Nephron progenitor cell (in vitro differentiated cells): ENCODE measurements at regions not wholly inside any gene's neighbourhood (a gene's known extent, or its start where the extent isn't known, plus 50 kb on each side); places are given as distances from the start of the nearest gene placed in this dataset.
A peak's percentile ranks its signal among the peaks of the same experiment; 100 is the strongest.
"Not testable (repeated sequence)": the region's sequence is repeated elsewhere in the genome, so short reads cannot be mapped to it uniquely, and the experiment has no call there.

Experiments
- DNase-seq: peaks from one replicate; pipeline ENCODE4 v3.0.0; 2021
- H3K27ac Mint-ChIP-seq: 2 replicates; pipeline ENCODE4 v1.8.0; 2021; ENCODE audit warnings: mild to moderate bottlenecking, moderate library complexity, mixed read lengths
- H3K27me3 Mint-ChIP-seq: 2 replicates; pipeline ENCODE4 v1.8.0; 2021; ENCODE audit warnings: mild to moderate bottlenecking, low read depth, mixed read lengths; ENCODE audit not compliant: poor library complexity
- H3K36me3 Mint-ChIP-seq: 2 replicates; pipeline ENCODE4 v1.8.0; 2021; ENCODE audit warnings: low read depth, mixed read lengths
- H3K4me1 Mint-ChIP-seq: 2 replicates; pipeline ENCODE4 v1.8.0; 2021; ENCODE audit warnings: mixed read lengths
- H3K4me3 Mint-ChIP-seq: 2 replicates; pipeline ENCODE4 v1.8.0; 2021; ENCODE audit warnings: mild to moderate bottlenecking, moderate library complexity, mixed read lengths
- H3K9me3 Mint-ChIP-seq: 2 replicates; pipeline ENCODE4 v1.8.0; 2021; ENCODE audit warnings: mild to moderate bottlenecking, moderate library complexity, mixed read lengths
- CTCF ChIP-seq: fragments of 200-600 bp; sonication (generic); IDR thresholded peaks from 2 replicates; pipeline ENCODE4 v1.5.0; 2021; ENCODE audit warnings: antibody characterized with exemption

DNA sequence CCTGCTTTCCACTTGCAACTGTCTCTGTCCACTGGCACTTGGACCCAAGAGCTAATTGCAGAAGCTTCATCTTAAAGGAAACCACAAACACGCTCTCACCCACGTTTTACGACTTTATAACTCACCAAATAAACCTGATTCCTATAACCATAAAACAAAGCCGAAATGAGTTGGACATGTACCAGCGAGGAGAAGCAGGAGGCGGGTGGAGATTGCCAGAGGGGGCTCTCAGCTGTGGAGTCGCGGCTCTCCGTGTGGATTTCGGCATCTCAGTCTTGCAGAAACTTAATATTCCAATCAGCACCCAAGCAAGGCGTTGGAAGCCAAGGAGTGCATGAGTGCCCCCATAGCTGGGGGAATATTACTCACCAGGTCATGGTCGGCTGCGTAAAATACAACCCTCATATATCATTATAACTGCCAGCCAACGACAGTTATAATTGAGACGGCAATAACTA lies 483.6 kb downstream of the MN1 start:
- H3K36me3 Mint-ChIP-seq, result no peaks in the 10 kb centered on the region
- peaks cover 38% of the 10 kb centered on the region for H3K4me1 Mint-ChIP-seq
- peaks cover 39% of the 10 kb centered on the region for H3K27me3 Mint-ChIP-seq
- H3K9me3 Mint-ChIP-seq, result peaks cover 22% of the 10 kb centered on the region
- DNase-seq, result no peak
- no peak overlapping the region for H3K4me3 Mint-ChIP-seq
- TF ChIP-seq CTCF, result no peak
- H3K27ac Mint-ChIP-seq, result peak overlapping the region; percentile 13

DNA sequence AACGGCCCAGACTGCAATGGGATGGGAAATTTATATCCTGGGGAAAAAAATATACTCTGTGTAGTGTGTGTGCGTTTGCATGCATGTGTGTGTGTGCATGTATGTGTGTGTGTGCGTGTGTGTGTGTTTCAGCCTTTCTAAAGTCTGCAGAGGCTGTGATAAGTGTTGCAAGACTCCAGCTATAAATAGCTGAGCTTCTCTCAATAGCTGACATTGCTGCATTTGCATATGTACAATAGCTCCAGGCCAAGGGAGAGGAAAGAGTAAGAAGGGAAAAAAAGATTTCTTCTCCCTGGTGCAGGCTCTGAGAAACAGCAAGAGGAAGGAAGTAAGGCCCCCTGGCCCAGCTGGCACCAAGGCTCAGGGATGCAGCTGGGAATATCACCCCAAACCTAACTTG lies 483.0 kb downstream of the MN1 start:
- H3K36me3 Mint-ChIP-seq, result no peaks in the 10 kb centered on the region
- no peak for DNase-seq
- H3K27ac Mint-ChIP-seq, result no peak overlapping the region
- peaks cover 22% of the 10 kb centered on the region for H3K9me3 Mint-ChIP-seq
- no peak overlapping the region for H3K4me3 Mint-ChIP-seq
- TF ChIP-seq CTCF, result no peak
- peaks cover 43% of the 10 kb centered on the region for H3K4me1 Mint-ChIP-seq
- H3K27me3 Mint-ChIP-seq, result peaks cover 39% of the 10 kb centered on the region

DNA sequence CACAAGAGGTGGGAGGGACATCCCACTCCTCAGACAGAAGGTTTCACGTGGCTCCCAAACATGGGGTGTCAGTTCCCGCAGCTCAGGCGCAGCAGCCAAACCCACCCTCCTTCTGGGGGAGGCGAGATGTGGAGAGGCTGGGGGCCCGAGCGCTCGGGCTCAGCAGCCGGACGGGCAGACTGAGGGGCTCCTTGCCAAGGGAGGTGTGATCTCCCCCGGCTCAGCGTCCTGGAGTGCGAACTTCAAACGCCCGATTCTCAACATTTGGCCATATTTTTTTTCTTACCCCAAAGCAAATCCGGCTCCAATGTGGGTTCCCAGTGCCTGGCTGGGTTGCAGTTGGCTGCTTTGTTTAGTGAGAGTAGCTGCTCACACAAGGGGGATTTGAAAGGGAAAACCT lies 477.9 kb downstream of the MN1 start:
- Mint-ChIP-seq H3K27me3 (peaks cover 47% of the 10 kb centered on the region), H3K9me3 (peaks cover 19% of the 10 kb centered on the region), H3K27ac (no peak overlapping the region), H3K4me1 (peaks cover 28% of the 10 kb centered on the region), H3K36me3 (no peaks in the 10 kb centered on the region), H3K4me3 (no peak overlapping the region)
- TF ChIP-seq CTCF, result no peak
- DNase-seq, result no peak

DNA sequence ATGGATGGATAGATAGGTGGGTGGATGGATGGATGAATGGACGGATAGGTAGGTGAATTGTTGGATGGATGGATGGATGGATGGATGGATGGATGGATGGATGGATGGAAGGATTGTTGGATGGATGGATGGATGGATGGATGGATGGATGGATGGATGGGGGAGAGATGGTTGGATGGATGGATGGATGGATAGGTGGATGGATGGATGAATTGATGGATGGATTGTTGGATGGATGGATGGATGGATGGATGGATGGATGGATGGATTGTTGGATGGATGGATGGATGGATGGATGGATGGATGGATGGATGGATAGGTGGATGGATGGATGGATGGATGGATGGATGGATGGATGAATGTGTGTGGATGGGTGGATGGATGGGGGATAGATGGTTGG lies 476.6 kb downstream of the MN1 start:
- not testable (repeated sequence) for DNase-seq, H3K4me3 Mint-ChIP-seq

DNA sequence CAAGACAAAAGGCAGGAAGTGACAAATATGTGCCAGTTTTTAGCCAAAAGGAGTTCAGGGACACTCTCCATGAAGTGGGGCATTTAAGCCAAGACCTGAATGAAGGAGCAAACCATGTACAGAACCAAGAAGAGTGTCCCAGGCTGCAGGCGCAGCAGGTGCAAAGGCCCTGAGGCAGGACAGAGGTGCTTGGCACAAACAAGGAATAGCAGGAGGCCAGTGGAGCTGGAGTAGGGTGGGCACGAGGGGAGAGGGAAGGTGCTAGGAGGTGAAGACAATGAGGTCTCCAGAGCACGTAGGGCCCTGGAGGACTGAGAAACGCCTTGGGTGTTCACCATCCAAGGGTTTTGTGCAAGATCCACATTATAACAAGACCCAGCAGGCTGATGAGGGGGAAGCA lies 474.1 kb downstream of the MN1 start:
- H3K4me3 Mint-ChIP-seq, result no peak overlapping the region
- H3K27ac Mint-ChIP-seq, result no peak overlapping the region
- H3K4me1 Mint-ChIP-seq, result peaks cover 50% of the 10 kb centered on the region
- peaks cover 63% of the 10 kb centered on the region for H3K27me3 Mint-ChIP-seq
- no peak for TF ChIP-seq CTCF
- no peaks in the 10 kb centered on the region for H3K36me3 Mint-ChIP-seq
- H3K9me3 Mint-ChIP-seq, result no peaks in the 10 kb centered on the region
- DNase-seq, result no peak

More for the DNA sequence above, 476.6 kb downstream of the MN1 start:
- H3K9me3 Mint-ChIP-seq, H3K36me3 Mint-ChIP-seq, H3K27ac Mint-ChIP-seq: not testable (repeated sequence)
- Mint-ChIP-seq H3K4me1 (peaks cover 40% of the 10 kb centered on the region), H3K27me3 (peaks cover 58% of the 10 kb centered on the region)

DNA sequence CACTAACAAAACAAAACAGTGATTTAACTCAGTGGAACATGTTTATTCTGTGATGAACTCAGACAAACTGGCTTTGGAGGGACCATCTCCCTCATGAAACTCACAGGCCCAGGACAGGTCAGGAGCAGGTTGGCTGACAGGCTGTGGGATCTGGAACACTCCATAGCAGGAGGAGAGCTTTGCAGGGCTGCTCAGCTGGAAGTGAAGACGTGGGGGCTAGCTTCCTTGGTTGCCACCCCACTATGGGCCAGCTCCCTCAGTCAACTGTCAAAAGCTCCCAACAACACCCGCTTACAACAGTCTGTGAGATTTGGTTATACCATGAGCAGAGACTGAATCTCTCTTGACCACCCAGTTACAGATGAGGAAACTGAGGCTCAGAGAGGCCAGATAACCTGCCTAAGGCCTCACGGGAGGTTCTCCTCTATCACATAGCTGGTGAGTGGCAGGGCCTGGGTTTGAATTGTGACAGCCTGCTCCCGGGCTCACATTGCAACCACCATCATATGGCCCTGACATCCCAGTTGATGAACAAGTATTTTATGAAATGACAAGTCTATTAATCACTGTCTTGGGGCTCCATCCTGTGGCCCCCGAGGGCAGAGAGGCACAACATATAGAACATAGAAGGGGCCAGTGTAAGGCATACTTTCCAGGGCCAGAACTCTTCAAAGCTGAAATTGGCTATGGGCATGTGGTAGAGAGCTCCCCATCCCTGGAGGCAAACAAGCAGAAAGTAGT lies 473.4 kb downstream of the MN1 start:
- no peak overlapping the region for H3K27ac Mint-ChIP-seq
- no peaks in the 10 kb centered on the region for H3K36me3 Mint-ChIP-seq
- no peak overlapping the region for H3K4me3 Mint-ChIP-seq
- no peak for DNase-seq
- no peak for TF ChIP-seq CTCF
- no peaks in the 10 kb centered on the region for H3K9me3 Mint-ChIP-seq
- H3K4me1 Mint-ChIP-seq, result peaks cover 43% of the 10 kb centered on the region
- H3K27me3 Mint-ChIP-seq, result peaks cover 62% of the 10 kb centered on the region
